HepG2 (cell line): ENCODE measurements at regions not wholly inside any gene's neighbourhood (a gene's known extent, or its start where the extent isn't known, plus 50 kb on each side); places are given as distances from the start of the nearest gene placed in this dataset.

ENCODE experiments used
- DNMT1 ChIP-seq: sonication (generic); formaldehyde crosslinking; IDR thresholded peaks from 2 replicates; pipeline ENCODE4 v1.5.1; 2020; ENCODE audit warnings: mild to moderate bottlenecking, missing genetic modification reagents
- ESRRA ChIP-seq: sonication (generic); formaldehyde crosslinking; IDR thresholded peaks from 2 replicates; pipeline ENCODE4 v1.5.1; 2020; ENCODE audit warnings: mild to moderate bottlenecking, low read depth, missing genetic modification reagents
- HCFC1 ChIP-seq: fragments of 150-350 bp; IDR thresholded peaks from 2 replicates; pipeline ENCODE4 v1.6.1; 2014; ENCODE audit warnings: low read depth, low read length
- IRF2 ChIP-seq: IDR thresholded peaks from 2 replicates; pipeline ENCODE4 v1.6.1; 2018; ENCODE audit warnings: missing genetic modification reagents, missing compliant biosample characterization
- JUND ChIP-seq: sonication (generic); formaldehyde crosslinking; IDR thresholded peaks from 2 replicates; pipeline ENCODE4 v1.8.0; 2022; ENCODE audit warnings: mild to moderate bottlenecking, missing genetic modification reagents
- PRPF4 ChIP-seq: fragments of 200-400 bp; formaldehyde crosslinking; IDR thresholded peaks from 2 replicates; pipeline ENCODE4 v1.6.1; 2016; ENCODE audit warnings: low read length, low read depth; ENCODE audit not compliant: poor library complexity, severe bottlenecking
- TCF7 ChIP-seq: sonication (generic); IDR thresholded peaks from 2 replicates; pipeline ENCODE4 v1.6.1; 2016; ENCODE audit warnings: antibody characterized with exemption, low read depth
- ZNF224 ChIP-seq: sonication (generic); formaldehyde crosslinking; IDR thresholded peaks from 2 replicates; pipeline ENCODE4 v1.5.0; 2020; ENCODE audit warnings: mild to moderate bottlenecking, missing genetic modification reagents

DNA sequence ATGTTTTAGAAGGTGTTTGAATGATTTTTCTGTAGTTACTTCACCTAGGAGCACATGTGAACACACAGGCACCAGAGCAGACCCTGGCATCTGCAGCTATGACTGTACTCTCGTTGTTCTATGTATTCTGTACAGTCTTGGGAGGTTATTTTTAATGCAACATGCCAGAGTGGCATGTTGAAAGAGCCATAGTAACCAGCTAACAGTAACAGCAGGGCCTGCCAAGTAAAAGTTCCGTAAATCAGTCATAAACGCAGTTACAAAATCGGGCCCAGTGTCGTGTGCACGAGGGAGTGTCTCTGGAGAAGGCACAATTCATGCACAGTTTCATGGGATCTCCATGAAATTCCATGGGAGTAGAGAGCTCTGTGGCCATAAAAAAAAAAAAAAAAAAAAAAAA is 108.3 kb upstream of the CDK6 start:
- no peak for TF ChIP-seq IRF2
- TF ChIP-seq ZNF224 = no peak
- no peak for TF ChIP-seq JUND (CRISPR knock-in tag)
- no peak for TF ChIP-seq DNMT1 (CRISPR knock-in tag)
- TF ChIP-seq TCF7 = no peak
- TF ChIP-seq ESRRA = no peak
- no peak for TF ChIP-seq PRPF4
- no peak for TF ChIP-seq HCFC1
